Putamen (tissue), 1 donor: ENCODE measurements at regions not wholly inside any gene's neighbourhood (a gene's known extent, or its start where the extent isn't known, plus 50 kb on each side); places are given as distances from the start of the nearest gene placed in this dataset.

Experiments used
- DNase-seq: peaks from one replicate; pipeline ENCODE4 v3.0.0-alpha.2; 2016; ENCODE audit warnings: low spot score

DNA sequence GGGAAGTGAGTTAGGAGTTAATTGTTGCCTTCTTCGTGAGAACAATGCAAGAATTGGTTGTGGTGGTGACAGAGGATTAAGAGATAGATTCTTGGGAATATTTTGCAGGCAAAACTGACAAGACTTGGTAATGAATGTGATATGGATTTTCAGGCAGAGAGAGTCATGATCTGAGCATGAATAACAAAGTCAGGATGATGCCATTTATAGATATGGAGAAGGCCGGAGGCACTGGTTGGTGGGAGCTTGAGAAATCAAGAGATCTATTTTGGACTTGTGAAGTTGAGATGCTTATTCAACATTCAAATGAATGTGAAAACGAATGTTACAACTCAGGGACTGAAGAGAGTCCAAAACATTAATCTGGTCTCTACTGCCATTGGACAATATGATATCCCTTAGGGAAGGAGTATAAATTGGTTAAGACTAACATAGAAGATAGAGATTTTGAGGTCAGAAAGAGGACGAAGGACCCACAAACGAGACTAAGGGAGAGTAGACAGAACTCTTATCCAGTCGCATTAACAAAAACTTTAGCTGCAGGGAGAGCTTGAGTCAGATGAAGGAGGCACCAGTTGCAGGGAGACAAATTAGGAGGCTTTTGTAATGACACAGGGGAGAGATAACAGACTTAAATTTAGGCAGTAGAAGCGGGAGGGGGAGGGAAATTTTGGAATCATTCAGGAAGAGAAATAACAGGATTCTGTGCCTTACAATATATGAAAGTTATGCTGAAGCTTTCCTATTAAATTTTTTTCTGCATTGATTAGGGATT is 1090.6 kb downstream of the GALC start:
- DNase-seq, result no peak

GRCh38 chr14:86897704-86898513 is 1095.1 kb downstream of the GALC start:
- no peak for DNase-seq

GRCh38 chr14:86897224-86897623 is 1095.8 kb downstream of the GALC start:
- DNase-seq, result no peak

GRCh38 chr14:86896701-86897100 is 1096.3 kb downstream of the GALC start:
- DNase-seq, result no peak

DNA sequence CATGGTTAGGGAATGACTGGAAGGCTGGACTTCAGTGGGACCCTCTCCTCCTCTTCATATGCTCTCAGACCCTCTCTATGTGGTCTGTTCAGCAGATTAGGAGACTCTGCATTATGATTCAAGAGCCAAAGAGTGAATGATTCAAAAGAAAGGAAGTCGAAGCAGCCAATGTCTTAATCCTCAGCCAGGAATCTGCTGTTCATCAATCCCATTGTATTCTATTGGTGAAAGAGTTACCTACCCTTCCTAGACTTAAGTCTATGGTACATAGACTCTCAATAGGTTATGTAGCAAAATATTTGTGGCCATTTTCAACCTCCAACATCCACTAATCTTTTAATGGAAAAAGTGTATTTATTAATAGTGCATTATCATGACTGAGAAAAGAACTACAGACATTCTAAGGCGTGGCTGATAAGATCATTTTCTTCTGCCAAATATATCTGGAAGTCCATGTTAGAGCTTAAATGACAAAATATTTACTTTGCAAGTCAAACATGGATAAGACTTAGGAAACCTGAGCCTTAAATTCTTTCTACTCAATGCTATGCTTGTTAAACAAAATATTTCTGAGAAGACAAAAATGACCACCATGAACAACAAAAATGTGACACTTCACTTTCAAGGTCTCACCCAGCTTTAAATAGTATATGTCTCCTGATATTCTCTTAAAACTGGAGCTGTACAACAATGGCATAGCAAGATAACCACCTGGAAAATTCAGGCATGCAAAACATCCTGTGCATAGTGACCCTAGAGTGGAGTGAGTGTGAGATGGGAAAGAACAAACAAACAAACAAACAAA is 1100.6 kb downstream of the GALC start:
- DNase-seq, result no peak

GRCh38 chr14:86885280-86885679 is 1107.7 kb downstream of the GALC start:
- no peak for DNase-seq

- DNase-seq, result no peak
Measured at GRCh38 chr14:86884498-86884897, 1108.5 kb downstream of the GALC start.

DNA sequence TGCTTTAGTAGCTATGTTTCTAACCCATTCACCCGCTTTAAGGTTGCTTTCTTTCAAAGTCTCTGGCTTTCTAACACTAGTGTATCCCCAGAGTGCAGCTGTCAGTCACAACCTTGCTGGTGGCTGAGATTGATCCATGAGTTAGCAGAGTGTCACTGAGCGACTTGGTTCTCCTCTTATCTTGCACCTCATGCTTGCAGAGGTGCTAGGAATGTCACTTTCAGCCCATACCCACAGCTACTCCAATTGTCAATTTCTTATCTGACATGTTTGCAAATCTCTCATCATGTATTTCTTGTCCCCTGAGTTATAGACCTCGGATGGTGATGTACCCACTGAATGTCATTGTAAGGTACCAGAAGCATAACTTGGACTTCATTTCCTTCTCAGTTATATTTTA is 1110.2 kb downstream of the GALC start:
- no peak for DNase-seq

- DNase-seq, result no peak
Measured at GRCh38 chr14:86865934-86866333, 1127.0 kb downstream of the GALC start.

DNA sequence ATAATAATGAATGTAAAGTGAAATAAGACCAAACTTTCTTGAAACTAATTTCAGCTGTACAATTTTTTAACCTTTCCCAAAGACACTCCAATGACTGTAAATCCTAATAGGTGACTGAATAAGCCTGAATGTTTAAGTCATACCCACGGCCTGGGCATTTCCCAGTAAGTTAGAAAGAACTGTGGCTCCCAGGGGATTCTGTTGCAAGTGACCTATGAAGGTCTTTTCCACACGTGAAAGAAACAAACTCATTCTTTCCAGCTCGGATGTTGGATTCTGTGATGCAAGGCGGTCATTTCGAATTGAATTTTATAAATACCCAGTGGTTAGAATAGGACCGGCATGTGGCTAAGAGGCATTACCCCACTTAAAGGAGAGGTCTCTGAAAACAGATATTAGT is 1134.4 kb downstream of the GALC start:
- no peak for DNase-seq

DNA sequence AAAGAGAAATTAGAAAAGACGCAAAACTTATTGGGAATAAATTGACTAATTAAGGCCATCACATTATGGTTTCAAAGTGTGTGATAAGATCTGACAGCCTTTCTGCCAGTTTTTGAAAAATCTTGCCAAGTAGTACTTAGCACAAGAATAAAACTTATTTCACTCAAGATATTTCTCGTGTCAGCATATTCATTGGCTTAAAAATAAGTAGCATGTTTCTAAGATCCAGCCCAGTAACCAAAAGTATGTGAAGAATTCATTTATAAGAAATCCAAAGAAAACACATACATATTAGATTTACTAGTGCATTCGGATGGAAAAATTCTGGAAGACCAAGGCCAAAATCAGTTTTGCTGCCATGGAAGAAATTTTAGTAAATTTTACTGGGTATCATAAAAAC is 1135.0 kb downstream of the GALC start:
- no peak for DNase-seq

DNA sequence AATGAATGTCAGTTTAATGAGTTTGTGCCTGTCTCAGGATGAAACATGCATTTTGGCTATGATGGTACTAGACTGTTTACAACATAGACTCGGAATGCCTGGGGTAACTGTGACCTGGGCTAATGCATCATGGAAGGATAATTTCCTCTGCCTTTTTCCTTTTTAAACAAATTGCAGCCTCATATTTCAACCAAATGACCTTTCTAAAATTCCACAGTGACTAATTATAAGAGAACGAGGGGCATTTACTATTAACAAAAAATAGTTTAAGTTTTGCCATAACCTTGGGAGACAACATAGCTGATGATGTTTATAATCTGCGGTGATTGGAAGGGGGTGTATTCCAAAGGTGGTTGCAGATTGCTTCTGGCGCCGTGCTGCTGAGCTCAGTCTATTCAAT is 1140.5 kb downstream of the GALC start:
- DNase-seq, result no peak

DNA sequence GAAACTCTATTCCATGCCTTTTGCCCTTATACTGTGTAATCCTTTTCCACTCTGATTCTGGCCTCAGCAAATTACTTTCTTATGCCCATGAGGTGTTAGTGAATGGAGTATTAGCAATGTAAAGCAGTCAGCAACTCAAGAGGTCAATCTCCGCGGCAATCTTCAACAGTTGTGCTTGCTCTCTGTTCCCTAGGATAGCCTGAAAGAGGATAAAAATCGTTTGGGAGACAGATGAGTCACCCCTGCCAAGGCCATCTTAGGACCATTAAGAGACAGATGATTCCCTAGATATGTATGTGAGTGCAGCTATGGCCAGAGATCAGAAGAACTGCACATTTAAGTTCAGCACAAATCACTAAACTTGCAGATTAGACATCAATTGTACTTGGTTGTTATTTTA is 1145.8 kb downstream of the GALC start:
- DNase-seq, result no peak

- no peak for DNase-seq
Measured at GRCh38 chr14:86838363-86838762, 1154.6 kb downstream of the GALC start.

- no peak for DNase-seq
Measured at GRCh38 chr14:86826661-86827060, 1166.3 kb downstream of the GALC start.

DNA sequence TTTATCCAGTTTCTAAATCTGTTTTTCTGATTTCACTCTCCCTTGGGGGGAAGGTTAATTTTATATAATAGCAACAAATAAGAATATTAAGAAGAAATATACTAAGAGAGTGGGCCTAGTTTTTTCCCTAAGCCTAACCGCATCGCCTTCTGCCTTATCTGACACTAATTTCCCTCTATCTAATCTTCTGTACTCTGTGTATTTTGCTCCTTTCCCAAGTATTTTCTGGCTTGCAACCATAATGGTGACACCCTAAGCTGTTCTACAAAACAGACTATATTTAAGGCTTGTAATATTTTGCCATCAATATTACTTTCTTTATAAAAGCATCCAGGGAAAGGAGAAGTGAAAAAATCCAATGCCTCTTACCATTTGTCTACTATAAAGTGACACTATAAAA is 1168.8 kb downstream of the GALC start:
- DNase-seq, result no peak

DNA sequence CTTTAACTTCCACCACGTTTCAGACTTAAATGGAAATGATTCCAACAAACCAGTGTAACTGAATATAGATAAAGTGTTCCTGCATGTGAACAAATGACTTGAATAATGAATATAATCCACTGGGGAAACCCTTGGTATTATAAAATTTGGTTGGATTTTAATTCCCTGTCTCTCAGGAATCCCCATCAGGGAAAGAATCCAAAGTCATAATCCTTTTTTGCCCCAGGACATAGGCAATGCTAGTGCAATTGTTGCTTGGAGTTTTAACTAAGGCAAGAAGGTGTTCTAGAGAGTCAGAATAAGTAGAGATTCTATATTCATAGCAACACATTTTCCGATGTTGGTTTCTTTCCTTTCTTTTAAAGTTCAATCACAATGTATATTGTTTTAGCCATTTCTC is 1169.4 kb downstream of the GALC start:
- no peak for DNase-seq

- no peak for DNase-seq
Measured at GRCh38 chr14:86815341-86815740, 1177.6 kb downstream of the GALC start.

DNA sequence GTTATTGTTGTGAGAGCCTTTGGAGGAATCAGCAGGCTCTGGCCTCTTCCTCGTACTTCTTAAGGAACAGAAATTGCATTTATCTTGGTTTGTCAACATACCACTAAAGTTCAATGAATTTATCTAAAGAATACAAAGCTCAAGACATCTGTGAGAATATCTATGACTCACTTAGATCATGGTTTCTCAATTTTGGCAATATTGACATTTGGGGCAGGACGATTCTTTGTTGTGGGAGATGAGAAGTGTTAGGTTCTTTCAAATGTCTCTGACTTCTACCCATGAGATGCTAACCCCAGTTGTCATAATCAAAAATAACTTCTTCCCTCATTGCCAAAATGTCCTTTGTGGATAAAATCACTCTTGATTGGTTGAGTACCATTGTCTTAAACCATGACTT is 1190.3 kb downstream of the GALC start:
- DNase-seq, result no peak

GRCh38 chr14:86799244-86799647 is 1193.7 kb downstream of the GALC start:
- DNase-seq, result no peak

DNA sequence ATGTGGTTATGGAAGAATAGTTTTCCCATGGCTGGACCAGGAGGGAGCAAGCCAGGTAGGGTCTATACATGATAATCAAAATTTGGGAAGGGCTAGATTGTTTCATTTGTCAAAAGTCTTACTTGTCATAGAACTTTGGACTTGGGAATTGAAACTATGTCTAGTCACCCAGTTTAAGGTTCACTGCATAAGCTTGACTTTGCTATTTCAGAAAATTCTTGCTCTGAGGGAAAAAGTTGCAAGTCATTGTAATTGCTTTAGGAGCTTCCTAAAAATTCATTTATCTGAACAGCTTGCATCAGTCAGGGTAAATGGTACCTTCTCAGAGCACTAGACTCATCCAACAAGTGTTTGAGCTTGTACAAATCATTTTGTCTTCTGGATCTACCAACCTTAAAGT is 1194.7 kb downstream of the GALC start:
- no peak for DNase-seq

DNA sequence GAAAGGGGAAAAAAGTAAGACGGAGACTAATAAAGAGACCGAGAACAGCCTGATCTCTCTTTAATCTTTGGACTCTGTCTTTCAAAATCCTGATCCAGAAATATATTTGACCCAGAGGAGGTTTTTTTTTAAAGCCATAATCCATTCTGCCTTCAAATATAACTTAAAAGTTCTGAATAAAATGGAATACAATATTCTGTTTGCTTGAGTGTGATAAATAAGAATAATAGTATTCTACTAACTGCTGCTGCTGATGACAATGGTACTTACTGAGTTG is 1196.0 kb downstream of the GALC start:
- DNase-seq, result no peak
